HepG2 (cell line): ENCODE measurements at regions not wholly inside any gene's neighbourhood (a gene's known extent, or its start where the extent isn't known, plus 50 kb on each side); places are given as distances from the start of the nearest gene placed in this dataset.

Experiments
- ATAC-seq: fragments of 200-7000 bp; cut with Tn5 transposase; 3 replicates; pipeline ENCODE4 v1.9.1; 2020; ENCODE audit warnings: mild to moderate bottlenecking, moderate library complexity
- BruUV-seq: library from RNA; stranded (reverse); fragments of 400-500 nt; replicated peaks from 2 replicates; lab custom pipeline; 2021; lab: Mats Ljungman, UMichigan
- CTCF ChIA-PET: fragments of 300-600 bp; formaldehyde crosslinking; extraction: SDS; loops from one replicate; lab custom pipeline; 2021; ENCODE audit warnings: low total read pairs, inconsistent platforms, low intra/inter-chr PET ratio; lab: Yijun Ruan, JAX
- POLR2A ChIA-PET: fragments of 350-600 bp; sonication (Branson Sonifier 250); formaldehyde crosslinking; loops from one replicate; lab custom pipeline; 2020; ENCODE audit warnings: antibody characterized with exemption, inconsistent platforms; lab: Yijun Ruan, JAX
- DNase-seq: peaks from one replicate; pipeline ENCODE4 v3.0.0-alpha.2; 2015; ENCODE audit warnings: low spot score
- FAIRE-seq: peaks from 3 replicates; lab custom pipeline; 2011; peaks lifted over from hg19 to GRCh38; lab: Jason Lieb, UNC
- H2AFZ ChIP-seq: one replicate; pipeline ENCODE4 v1.6.1; 2011; ENCODE audit warnings: low read length, inconsistent platforms
- H3K27ac ChIP-seq: fragments of 300-600 bp; 3 replicates; pipeline ENCODE4 v1.8.0; 2011; ENCODE audit warnings: mixed run types, mild to moderate bottlenecking, mixed read lengths, low read length, inconsistent platforms; ENCODE audit not compliant: insufficient read depth; ENCODE audit errors: extremely low read length
- H3K27me3 ChIP-seq, 2 experiments: fragments of 200-600 bp in 1 of 2; 2 replicates in 1 of 2; 3 replicates in 1 of 2; pipeline versions ENCODE4 v1.6.0 to v1.8.0; 2011; ENCODE audit warnings: low read length in 2 of 2, mild to moderate bottlenecking in 2 of 2, moderate library complexity in 2 of 2, inconsistent platforms in 1 of 2; ENCODE audit not compliant: insufficient read depth in 2 of 2, control insufficient read depth in 1 of 2
- H3K36me3 ChIP-seq, 2 experiments: fragments of 200-600 bp in 1 of 2; replicated peaks in 1 of 2; 2 replicates in 1 of 2; 3 replicates in 1 of 2; pipeline versions ENCODE4 v1.5.1 to v1.8.0; 2011; ENCODE audit warnings: low read length in 2 of 2, inconsistent platforms in 1 of 2; ENCODE audit not compliant: insufficient read depth in 2 of 2, control insufficient read depth in 1 of 2
- H3K4me1 ChIP-seq: 2 replicates; pipeline ENCODE4 v1.5.1; 2012; ENCODE audit warnings: low read length, inconsistent platforms; ENCODE audit not compliant: insufficient read depth
- H3K4me2 ChIP-seq: 2 replicates; pipeline ENCODE4 v1.6.0; 2011; ENCODE audit warnings: low read depth, low read length, inconsistent platforms
- H3K4me3 ChIP-seq, 3 experiments: fragments of 200-600 bp in 1 of 3; sonication (generic), shearing (Covaris generic) in 1 of 3; replicated peaks in 1 of 3; 2 replicates each; pipeline ENCODE4 v1.5.1; 2011 to 2016; ENCODE audit warnings: low read length in 3 of 3, inconsistent platforms in 2 of 3, low read depth in 2 of 3, mild to moderate bottlenecking in 2 of 3, control low read depth in 1 of 3, mixed read lengths in 1 of 3; ENCODE audit not compliant: insufficient read depth in 1 of 3
- H3K79me2 ChIP-seq: one replicate; pipeline ENCODE4 v1.6.1; 2011; ENCODE audit warnings: low read length, inconsistent platforms; ENCODE audit not compliant: insufficient read depth
- H3K9ac ChIP-seq: 2 replicates; pipeline ENCODE4 v1.6.0; 2011; ENCODE audit warnings: mild to moderate bottlenecking, low read depth, low read length, inconsistent platforms; ENCODE audit not compliant: insufficient read depth
- H3K9me3 ChIP-seq: 2 replicates; pipeline ENCODE4 v1.5.1; 2012; ENCODE audit warnings: mild to moderate bottlenecking, low read length
- H4K20me1 ChIP-seq: 2 replicates; pipeline ENCODE4 v1.6.0; 2011; ENCODE audit warnings: inconsistent platforms, mild to moderate bottlenecking, low read length, moderate library complexity; ENCODE audit not compliant: insufficient read depth
- ATF1 ChIP-seq: IDR thresholded peaks from 2 replicates; pipeline ENCODE4 v1.6.1; 2016; ENCODE audit warnings: mild to moderate bottlenecking, control low read depth
- KAT2B ChIP-seq: fragments of 150-350 bp; IDR thresholded peaks from 2 replicates; pipeline ENCODE4 v1.6.1; 2014; ENCODE audit warnings: low read depth, low read length, borderline replicate concordance
- MNT ChIP-seq: fragments of 450-650 bp; IDR thresholded peaks from 2 replicates; pipeline ENCODE4 v1.6.1; 2016
- PRMT3 ChIP-seq: sonication (generic); formaldehyde crosslinking; IDR thresholded peaks from 2 replicates; pipeline ENCODE4 v1.8.1; 2022; ENCODE audit warnings: low read depth, mild to moderate bottlenecking, moderate library complexity, missing genetic modification reagents, borderline replicate concordance
- RNF219 ChIP-seq: sonication (generic); formaldehyde crosslinking; IDR thresholded peaks from 2 replicates; pipeline ENCODE4 v1.5.0; 2020; ENCODE audit warnings: mild to moderate bottlenecking, missing genetic modification reagents
- TIGD3 ChIP-seq: sonication (generic); formaldehyde crosslinking; IDR thresholded peaks from 2 replicates; pipeline ENCODE4 v1.5.1; 2020; ENCODE audit warnings: mild to moderate bottlenecking, missing genetic modification reagents, borderline replicate concordance
- ZNF703 ChIP-seq: sonication (generic); formaldehyde crosslinking; IDR thresholded peaks from 2 replicates; pipeline ENCODE4 v1.5.1; 2020; ENCODE audit warnings: missing genetic modification reagents, mild to moderate bottlenecking, moderate library complexity, borderline replicate concordance
- WGBS: methylation state at CpG from one replicate; pipeline ENCODE4 v1.1.6; 2017; ENCODE audit warnings: low lambda C conversion rate; 5-methylcytosine and 5-hydroxymethylcytosine counted together
- in situ Hi-C: cut with HindIII; loops from 2 replicates; pipeline ENCODE4 v1.10.0; 2017; ENCODE audit warnings: low pct_unique_long_range_greater_than_20kb; ENCODE audit not compliant: extremely low pct_ligation_motif_present
- intact Hi-C: fragments of 100-400 bp; cut with micrococcal nuclease; formaldehyde crosslinking; loops from one replicate; pipeline ENCODE4 v1.10.0; 2022; ENCODE audit not compliant: unreplicated experiment

GRCh38 chr3:118775021-118775420, 259.6 kb downstream of the IGSF11 start:
- ChIA-PET POLR2A (no interaction called here), CTCF (no interaction called here)
- no peak for FAIRE-seq
- no peak for DNase-seq
- intact Hi-C loops (no loop called here), in situ Hi-C loops (no loop called here)
- no TSS peak for BruUV-seq
- H3K9ac ChIP-seq, result no peak overlapping the region
- no peaks in the 10 kb centered on the region for H4K20me1 ChIP-seq
- no peak for ATAC-seq
- H3K9me3 ChIP-seq, result no peaks in the 10 kb centered on the region
- H3K27me3 ChIP-seq, result no peaks in the 10 kb centered on the region; a peak in 1 of 5 replicates
- H3K79me2 ChIP-seq, result no peaks in the 10 kb centered on the region
- H3K27ac ChIP-seq, result no peak overlapping the region
- no peaks in the 10 kb centered on the region for H3K4me1 ChIP-seq
- no peak overlapping the region for H2AFZ ChIP-seq
- no peaks in the 10 kb centered on the region for H3K36me3 ChIP-seq
- no peak overlapping the region for H3K4me3 ChIP-seq
- no peak for TF ChIP-seq KAT2B
- peak; percentile 97 for TF ChIP-seq MNT
- H3K4me2 ChIP-seq, result no peak overlapping the region

GRCh38 chr3:118778201-118778600, 256.4 kb downstream of the IGSF11 start:
- no peak overlapping the region for H3K9ac ChIP-seq
- H3K27ac ChIP-seq, result no peak overlapping the region
- H4K20me1 ChIP-seq, result no peaks in the 10 kb centered on the region
- H3K9me3 ChIP-seq, result no peaks in the 10 kb centered on the region
- no peak overlapping the region for H3K4me3 ChIP-seq
- no peak for ATAC-seq
- H3K27me3 ChIP-seq, result no peaks in the 10 kb centered on the region; a peak in 1 of 5 replicates
- H3K79me2 ChIP-seq, result no peaks in the 10 kb centered on the region
- no peak for FAIRE-seq
- H3K36me3 ChIP-seq, result no peaks in the 10 kb centered on the region
- 6% methylated on average over 4 of the region's 4 CpGs for WGBS
- in situ Hi-C loops, result no loop called here
- H3K4me1 ChIP-seq, result no peaks in the 10 kb centered on the region
- ChIA-PET CTCF (no interaction called here), POLR2A (no interaction called here)
- intact Hi-C loops, result no loop called here
- H2AFZ ChIP-seq, result no peak overlapping the region
- no peak overlapping the region for H3K4me2 ChIP-seq
- no TSS peak for BruUV-seq
- TF ChIP-seq PRMT3 (CRISPR knock-in tag), result no peak
- TF ChIP-seq RNF219, result no peak
- no peak for TF ChIP-seq ATF1
- no peak for TF ChIP-seq ZNF703
- no peak for TF ChIP-seq TIGD3 (CRISPR knock-in tag)
- DNase-seq, result no peak
